ENCODE measurements at regions not wholly inside any gene's neighbourhood (a gene's known extent, or its start where the extent isn't known, plus 50 kb on each side); places are given as distances from the start of the nearest gene placed in this dataset.

DNA sequence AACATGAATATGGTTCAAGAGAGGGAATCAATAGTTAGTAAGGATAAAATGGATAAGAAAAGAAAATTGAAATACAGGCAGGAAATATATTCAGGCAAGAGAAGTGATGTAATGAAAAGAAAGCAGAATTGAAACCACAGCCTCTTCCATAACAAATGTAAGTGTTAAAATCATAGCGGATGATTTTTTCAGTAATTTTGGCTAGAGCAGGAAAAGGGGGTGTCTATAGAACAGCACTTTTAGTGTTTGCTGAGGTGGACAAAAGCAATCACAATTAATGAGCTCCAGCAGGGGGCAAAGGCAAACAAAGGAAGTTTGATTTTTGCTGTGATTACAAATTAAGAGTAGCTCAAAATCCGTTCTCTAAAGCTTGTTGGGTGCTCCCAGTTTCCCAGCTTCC lies 79.0 kb downstream of the TRIL start:
- H3K79me1 ChIP-seq (replicated peaks; ENCODE audit: low read length, poor library complexity, severe bottlenecking): no peaks in the 10 kb centered on the region
- no peak overlapping the region for H3K9ac ChIP-seq (ENCODE audit: low read length)
- no peak overlapping the region for H2BK12ac ChIP-seq (ENCODE audit: low read length in 2 of 2)
- H3K4me2 ChIP-seq (ENCODE audit: low read length, poor library complexity, severe bottlenecking): no peak overlapping the region
- H3K27ac ChIP-seq (ENCODE audit: low read length, poor library complexity, severe bottlenecking): no peak overlapping the region
- H3K4me3 ChIP-seq (ENCODE audit: insufficient read depth in 1 of 2, low read depth in 1 of 2, low read length in 2 of 2): no peak overlapping the region
- no peak overlapping the region for H4K8ac ChIP-seq (ENCODE audit: low read length)
- no peak overlapping the region for H3K18ac ChIP-seq (ENCODE audit: low read depth in 1 of 2, low read length in 2 of 2)
- no peak overlapping the region for H3K23ac ChIP-seq (ENCODE audit: low read length in 2 of 2)
- no peak overlapping the region for H2BK15ac ChIP-seq (ENCODE audit: low read depth, poor library complexity, severe bottlenecking)
- no peak overlapping the region for H3K4ac ChIP-seq (ENCODE audit: low read depth in 1 of 2, low read length in 2 of 2)
- H3K36me3 ChIP-seq (ENCODE audit: control insufficient read depth in 1 of 2, insufficient read depth in 2 of 2, low read depth in 1 of 2, low read length in 2 of 2): no peaks in the 10 kb centered on the region
- H2AK5ac ChIP-seq (ENCODE audit: low read length, severe bottlenecking): peak overlapping the region; percentile 24
- 75% methylated on average over 2 of the region's 2 CpGs for WGBS
- DNase-seq: no peak
- no peak overlapping the region for H2BK120ac ChIP-seq (ENCODE audit: low read depth, low read length)
- no peaks in the 10 kb centered on the region for H3K4me1 ChIP-seq (ENCODE audit: control insufficient read depth, insufficient read depth, low read depth, low read length)
- no peak overlapping the region for H2AFZ ChIP-seq (ENCODE audit: low read depth, low read length)
- no peak overlapping the region for H2BK5ac ChIP-seq (ENCODE audit: low read depth, low read length, poor library complexity, severe bottlenecking)
- H3K27me3 ChIP-seq (ENCODE audit: control insufficient read depth in 1 of 2, insufficient read depth in 1 of 2, low read length in 2 of 2): peaks cover 0 to 6% of the 10 kb centered on the region in 2 experiments
- no peak overlapping the region for H4K91ac ChIP-seq (ENCODE audit: low read length)
- no peaks in the 10 kb centered on the region for H3K9me3 ChIP-seq (ENCODE audit: control insufficient read depth, low read length)
- H3K14ac ChIP-seq (ENCODE audit: low read length in 2 of 2): no peak overlapping the region

- Histone ChIP-seq H3K18ac (ENCODE audit: low read depth in 1 of 2, low read length in 2 of 2) (no peak overlapping the region), H3K79me1 (replicated peaks; ENCODE audit: low read length, poor library complexity, severe bottlenecking) (no peaks in the 10 kb centered on the region), H3K4me1 (ENCODE audit: control insufficient read depth, insufficient read depth, low read depth, low read length) (no peaks in the 10 kb centered on the region), H2AK5ac (ENCODE audit: low read length, severe bottlenecking) (no peak overlapping the region), H3K9me3 (ENCODE audit: control insufficient read depth, low read length) (no peaks in the 10 kb centered on the region), H3K27ac (ENCODE audit: low read length, poor library complexity, severe bottlenecking) (no peak overlapping the region), H3K4me3 (ENCODE audit: insufficient read depth in 1 of 2, low read depth in 1 of 2, low read length in 2 of 2) (no peak overlapping the region), H3K36me3 (ENCODE audit: control insufficient read depth in 1 of 2, insufficient read depth in 2 of 2, low read depth in 1 of 2, low read length in 2 of 2) (no peaks in the 10 kb centered on the region), H2BK15ac (ENCODE audit: low read depth, poor library complexity, severe bottlenecking) (no peak overlapping the region), H3K14ac (ENCODE audit: low read length in 2 of 2) (no peak overlapping the region), H2BK120ac (ENCODE audit: low read depth, low read length) (no peak overlapping the region), H4K8ac (ENCODE audit: low read length) (no peak overlapping the region), H3K9ac (ENCODE audit: low read length) (no peak overlapping the region), H2AFZ (ENCODE audit: low read depth, low read length) (no peak overlapping the region), H3K4ac (ENCODE audit: low read depth in 1 of 2, low read length in 2 of 2) (no peak overlapping the region), H2BK5ac (ENCODE audit: low read depth, low read length, poor library complexity, severe bottlenecking) (no peak overlapping the region), H2BK12ac (ENCODE audit: low read length in 2 of 2) (no peak overlapping the region), H3K23ac (ENCODE audit: low read length in 2 of 2) (no peak overlapping the region), H3K27me3 (ENCODE audit: control insufficient read depth in 1 of 2, insufficient read depth in 1 of 2, low read length in 2 of 2) (peaks cover 0 to 4% of the 10 kb centered on the region in 2 experiments), H4K91ac (ENCODE audit: low read length) (no peak overlapping the region), H3K4me2 (ENCODE audit: low read length, poor library complexity, severe bottlenecking) (no peak overlapping the region)
- no peak for DNase-seq
- WGBS: 95% methylated on average over 2 of the region's 3 CpGs
Observed at GRCh38 chr7:28878481-28878880, 79.6 kb downstream of the TRIL start.

All from mesenchymal stem cell (in vitro differentiated cells and primary cell).